Activated effector memory CD4-positive, alpha-beta T cell treated with Interleukin-2 at 50 U/mL for 16 hours (primary cell): ENCODE measurements at regions not wholly inside any gene's neighbourhood (a gene's known extent, or its start where the extent isn't known, plus 50 kb on each side); places are given as distances from the start of the nearest gene placed in this dataset.

Experiments used
- DNase-seq: peaks from one replicate; pipeline ENCODE4 v3.0.0-alpha.2; 2020

DNA sequence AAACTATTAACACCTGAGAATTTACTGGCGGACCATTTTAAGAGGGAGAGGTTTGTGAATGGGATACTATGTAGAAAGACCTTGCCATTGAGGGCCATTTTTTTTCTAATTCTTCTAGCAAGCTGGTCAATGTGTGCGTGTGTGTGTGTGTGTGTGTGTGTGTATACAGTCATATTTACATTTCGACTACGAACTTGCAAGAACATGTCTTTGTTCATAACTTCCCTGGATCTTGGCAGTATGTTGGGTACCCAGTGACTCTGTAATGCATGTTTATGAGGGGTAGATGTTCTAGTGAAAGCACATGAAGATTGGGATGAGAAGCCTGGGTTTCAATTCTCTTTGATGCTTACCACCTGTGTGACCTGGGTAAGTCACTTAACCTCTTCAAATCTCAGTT is 133.6 kb downstream of the UBE2E3 start:
- no peak for DNase-seq

- no peak for DNase-seq
These were observed 135.9 kb downstream of the UBE2E3 start for GRCh38 chr2:181116261-181116660.

GRCh38 chr2:181117206-181117925 is 137.0 kb downstream of the UBE2E3 start:
- DNase-seq: no peak

DNA sequence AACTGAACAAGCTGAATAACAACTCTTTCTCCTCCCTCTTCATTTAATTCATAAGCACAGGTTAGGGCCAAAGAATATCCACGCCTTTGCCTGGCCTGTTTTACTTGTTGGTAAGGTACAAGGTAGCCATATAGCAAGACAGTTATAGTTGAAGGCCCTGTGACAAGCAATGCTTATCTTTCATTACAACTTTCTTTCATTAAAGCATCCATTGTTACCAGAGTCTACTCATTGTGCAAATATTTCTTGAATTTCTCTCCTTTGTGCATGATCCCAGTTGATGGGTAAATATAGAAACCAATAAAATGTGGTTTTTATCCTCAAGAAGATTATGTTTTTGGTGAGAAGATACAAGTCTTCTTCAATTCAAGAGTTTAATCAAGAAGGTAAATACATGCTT is 140.2 kb downstream of the UBE2E3 start:
- DNase-seq: no peak

DNA sequence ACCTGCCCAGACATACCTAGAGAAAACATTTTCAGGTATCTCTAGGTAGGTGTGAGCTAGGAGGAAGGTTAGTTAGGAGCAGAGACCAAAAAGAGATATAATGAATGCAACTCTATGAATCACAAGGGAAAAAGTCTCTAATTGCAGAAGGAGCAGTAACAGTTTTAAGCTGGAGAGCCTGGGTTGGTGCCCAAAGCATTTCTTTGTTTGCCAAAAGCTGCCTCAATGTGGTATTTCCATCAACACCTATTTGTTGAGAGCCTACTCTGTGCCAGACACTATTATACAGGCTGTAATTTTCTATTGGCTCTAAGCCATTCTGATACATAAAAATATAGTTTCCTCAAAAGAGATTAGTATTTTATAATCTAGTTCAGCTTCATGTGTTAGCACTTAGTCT is 141.6 kb downstream of the UBE2E3 start:
- DNase-seq: no peak

GRCh38 chr2:181122601-181123000 is 142.2 kb downstream of the UBE2E3 start:
- DNase-seq: no peak

DNA sequence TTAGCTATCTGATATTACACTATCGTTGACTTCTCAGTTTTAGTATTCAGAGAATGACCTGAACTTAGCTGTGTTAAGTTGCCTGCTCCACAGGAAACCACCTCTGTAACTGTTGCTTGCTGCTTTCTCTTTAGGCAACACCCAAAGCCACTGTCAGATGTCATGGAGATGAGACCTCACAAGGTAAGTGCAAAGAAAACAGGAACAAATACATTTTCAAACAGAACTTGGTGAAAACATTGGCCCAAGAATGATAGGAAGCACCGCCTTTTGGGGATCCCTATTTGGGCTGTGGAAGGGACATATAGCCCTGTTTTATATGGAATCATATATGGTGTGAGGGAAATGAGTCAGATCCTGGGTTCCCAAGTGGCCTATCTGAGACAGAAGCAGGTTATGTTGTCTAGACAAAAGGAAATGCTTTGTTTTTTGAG is 143.4 kb downstream of the UBE2E3 start:
- peak; percentile 30 for DNase-seq

DNA sequence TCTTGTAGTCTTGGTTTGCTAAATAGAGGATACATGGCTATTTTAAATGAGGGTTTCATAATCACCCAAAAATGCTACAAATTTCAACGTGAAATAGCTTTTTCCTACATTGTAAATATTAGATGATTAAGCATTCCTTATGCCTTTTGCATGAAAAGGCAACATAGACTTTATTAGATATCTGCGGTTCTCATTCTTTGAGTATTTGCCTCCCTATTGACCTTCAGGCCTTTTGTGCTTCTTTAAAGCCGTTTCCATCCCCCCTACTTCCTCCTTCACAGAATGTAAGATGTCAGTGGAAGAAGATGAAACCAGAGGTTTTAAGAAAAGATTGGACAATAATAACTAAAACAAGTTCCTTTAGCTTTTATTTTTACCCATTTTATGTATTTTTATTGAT is 144.1 kb downstream of the UBE2E3 start:
- DNase-seq: no peak

- DNase-seq: no peak
These were observed 145.0 kb downstream of the UBE2E3 start for GRCh38 chr2:181125359-181125758.

DNA sequence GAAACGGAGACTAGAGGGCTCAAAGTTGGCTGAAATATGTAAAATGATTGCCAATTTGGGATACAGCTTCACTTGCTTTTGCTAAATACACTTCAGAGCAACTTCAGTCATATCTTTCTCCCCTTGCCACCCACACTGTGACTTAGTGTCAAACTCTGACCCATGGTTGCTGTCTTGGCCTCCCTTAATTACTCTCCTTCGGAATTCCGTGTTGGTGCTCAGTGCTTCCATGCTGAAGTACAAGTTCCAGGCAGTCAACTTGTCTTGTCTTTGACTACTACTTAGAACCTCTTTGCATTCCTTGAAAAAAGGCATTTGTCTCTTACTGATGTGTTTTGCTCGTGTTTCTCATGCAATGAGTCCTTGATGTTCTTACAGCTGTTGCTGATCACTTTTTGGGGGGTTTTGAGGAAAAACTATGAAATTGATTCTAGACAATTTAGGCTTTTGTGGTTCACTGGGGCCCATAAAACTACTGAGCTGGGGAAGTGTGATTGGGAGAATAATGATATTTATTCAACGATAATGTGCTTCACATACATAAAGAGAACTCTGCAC is 146.0 kb downstream of the UBE2E3 start:
- DNase-seq: no peak

DNA sequence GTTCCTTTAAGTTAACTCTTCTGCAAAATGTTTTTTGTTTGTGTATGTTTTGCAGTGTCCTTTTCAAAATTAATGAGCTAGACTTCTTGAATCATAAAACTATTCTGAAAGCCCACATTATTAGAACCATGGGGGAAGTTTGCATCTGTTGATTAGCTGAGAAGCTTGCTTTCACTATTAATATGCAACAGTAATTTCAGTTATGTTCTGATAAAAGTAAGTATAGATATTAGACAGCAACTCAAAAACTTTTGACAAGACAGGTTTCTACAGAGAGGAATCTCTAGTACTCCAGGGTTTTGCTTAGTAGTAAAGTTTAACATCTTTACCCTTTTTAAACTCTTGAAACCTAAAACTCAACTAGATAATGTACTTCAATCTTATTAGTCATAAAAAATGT is 147.8 kb downstream of the UBE2E3 start:
- DNase-seq: no peak

GRCh38 chr2:181129364-181130056 is 149.1 kb downstream of the UBE2E3 start:
- no peak for DNase-seq

DNA sequence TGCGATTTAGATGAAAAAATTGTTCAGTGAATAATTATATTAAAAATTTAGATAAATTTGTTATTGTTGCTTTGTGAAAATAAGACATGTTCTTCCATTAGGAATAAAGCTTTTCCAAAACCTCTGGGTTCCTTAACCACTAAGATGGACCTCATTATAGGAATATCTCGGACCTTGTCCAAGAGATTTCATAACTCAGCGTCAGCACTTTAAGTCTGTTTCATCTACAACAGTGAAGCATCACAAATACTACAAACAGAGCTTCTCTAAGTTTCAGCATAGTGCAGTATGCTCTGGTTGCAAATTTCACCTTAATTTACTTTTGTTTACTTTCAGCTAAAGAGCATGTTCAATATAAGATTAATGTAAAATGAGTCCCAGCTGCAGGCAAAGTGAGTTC is 150.3 kb downstream of the UBE2E3 start:
- no peak for DNase-seq

DNA sequence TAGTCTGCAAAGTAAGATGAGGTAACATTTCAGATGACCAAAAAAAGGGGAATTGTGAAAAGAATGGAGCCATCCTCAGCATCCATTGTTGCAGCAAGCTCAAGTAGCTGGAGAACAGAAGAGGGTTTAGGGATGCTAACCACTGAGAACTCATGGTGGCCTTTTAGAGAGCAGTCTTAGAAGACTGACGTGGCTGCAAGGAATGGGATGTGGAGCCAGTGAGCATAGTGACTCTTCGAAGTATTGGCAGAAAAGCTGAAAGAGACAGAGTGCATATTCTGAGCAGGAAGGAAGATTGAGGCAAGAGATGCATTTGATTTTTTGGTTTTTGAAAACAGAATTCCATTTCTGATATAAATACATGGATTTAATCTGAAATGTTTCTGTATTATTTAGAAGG is 151.2 kb downstream of the UBE2E3 start:
- no peak for DNase-seq

DNA sequence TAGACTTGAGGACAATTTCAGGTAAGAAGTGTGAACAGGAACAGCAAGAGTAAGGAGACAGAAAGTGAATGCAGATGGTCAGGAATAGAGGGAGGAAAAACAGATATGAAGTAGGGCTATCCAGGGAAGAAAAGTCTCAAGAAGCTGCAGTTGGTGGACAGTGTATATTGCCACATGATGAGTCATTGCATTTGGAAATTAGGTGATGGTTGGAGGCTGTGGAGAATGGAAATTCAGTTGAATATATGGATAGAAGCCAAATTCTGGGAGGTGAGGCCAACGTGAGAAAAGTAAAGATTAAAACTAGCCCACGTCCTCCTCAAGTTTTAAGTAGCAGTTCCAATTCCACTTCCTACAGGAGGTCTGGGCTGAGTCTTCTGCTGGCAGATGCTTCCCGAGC is 158.4 kb downstream of the UBE2E3 start:
- no peak for DNase-seq

DNA sequence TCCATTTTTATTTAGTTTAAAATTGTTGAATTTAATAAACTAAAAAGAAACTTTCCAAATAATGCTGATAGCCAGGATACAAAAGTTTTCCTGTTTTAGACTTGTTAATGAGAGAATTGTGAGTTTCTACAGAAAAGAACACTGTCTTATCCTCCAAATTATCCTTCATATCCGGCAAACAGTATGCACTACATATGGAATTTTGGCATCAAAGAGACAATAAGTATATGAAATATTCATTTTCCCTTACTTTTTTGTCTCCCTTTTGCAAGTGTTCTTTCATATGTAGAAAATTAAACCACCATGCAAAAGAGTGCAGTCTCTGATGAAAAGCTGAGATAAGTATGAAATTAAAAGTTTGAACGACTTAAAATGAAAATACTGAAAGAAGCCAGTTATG is 159.4 kb downstream of the UBE2E3 start:
- no peak for DNase-seq

DNA sequence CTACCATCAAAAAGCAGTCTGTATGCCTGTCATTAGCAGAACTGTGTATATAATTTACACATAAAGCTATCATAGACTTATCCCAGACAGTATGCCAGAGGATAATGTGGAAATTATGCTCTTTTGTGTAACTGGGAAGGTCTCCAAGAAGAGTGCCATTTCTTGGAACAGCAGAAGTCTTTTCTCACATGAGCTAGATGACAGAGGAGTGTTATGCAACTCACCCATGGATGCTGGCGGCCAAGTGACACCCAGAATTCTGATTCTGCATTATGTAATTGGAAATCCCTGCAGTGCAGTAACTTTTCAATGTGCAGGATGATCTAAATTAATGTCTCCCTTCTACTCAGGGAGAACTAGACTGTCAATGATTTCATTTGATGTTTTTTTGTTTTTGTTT is 160.0 kb downstream of the UBE2E3 start:
- no peak for DNase-seq

GRCh38 chr2:181140928-181141327 is 160.5 kb downstream of the UBE2E3 start:
- DNase-seq: no peak

GRCh38 chr2:181141676-181142075 is 161.3 kb downstream of the UBE2E3 start:
- no peak for DNase-seq

DNA sequence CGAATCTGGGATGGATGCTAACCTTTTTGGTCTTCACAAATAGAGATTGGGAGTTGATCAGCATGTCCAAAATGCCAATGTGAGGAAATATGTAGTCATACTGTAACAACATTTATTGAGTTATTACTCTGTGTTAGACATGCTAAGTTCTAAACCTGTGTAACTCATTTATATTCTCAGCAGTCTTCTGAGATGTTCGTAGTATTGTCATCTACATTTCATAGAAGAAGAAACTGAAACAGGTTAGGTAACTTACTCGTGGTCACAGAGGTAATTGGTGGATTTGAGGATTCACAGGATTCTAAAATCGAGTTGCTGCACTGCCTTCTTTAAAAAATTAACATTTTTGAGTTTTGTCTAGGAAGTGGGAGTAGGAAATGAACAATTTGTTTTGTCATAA is 162.1 kb downstream of the UBE2E3 start:
- DNase-seq: no peak

DNA sequence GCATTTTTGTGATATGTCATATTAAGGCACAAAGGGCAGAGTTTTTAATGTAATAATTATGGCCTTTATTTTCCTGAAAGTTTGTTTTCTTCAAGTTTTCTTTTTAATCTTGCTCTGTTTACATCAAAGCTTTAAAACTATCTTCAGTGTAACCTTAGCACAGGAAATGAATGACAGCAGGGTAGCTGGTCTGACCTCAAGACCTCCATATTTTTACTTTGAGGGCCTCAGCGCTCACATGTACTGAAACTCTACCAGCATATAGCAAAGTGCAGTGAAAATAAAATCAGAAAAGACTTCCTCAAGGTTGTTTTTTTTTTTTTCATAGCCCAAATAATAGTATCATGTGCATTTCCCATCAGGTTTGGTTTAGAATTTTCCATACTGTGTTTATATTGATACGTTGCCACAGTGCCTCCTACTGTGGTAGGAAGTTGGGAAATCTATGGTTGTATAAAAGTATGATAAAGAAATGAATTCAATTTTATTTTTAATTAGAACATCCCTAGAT is 163.4 kb downstream of the UBE2E3 start:
- no peak for DNase-seq

DNA sequence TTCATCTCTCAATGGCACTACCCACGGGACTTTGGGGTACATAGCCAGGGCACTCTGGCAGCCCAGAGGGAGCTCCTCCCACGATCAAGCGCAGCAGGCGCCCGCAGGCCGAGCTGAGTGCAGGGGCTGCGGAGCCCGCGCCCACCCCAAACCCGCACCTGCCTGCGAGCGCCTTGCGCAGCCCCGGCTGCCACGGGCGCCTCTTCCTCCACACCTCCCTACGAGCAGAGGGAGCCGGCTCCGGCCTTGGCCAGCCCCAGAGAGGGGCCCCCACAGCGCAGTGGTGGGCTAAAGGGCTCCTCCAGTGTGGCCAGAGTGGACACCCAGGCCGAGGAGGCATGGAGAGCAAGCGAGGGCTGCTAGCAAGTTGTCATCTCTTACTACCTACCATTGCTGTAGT is 165.2 kb downstream of the UBE2E3 start:
- DNase-seq: no peak

GRCh38 chr2:181146171-181146570 is 165.8 kb downstream of the UBE2E3 start:
- no peak for DNase-seq

DNA sequence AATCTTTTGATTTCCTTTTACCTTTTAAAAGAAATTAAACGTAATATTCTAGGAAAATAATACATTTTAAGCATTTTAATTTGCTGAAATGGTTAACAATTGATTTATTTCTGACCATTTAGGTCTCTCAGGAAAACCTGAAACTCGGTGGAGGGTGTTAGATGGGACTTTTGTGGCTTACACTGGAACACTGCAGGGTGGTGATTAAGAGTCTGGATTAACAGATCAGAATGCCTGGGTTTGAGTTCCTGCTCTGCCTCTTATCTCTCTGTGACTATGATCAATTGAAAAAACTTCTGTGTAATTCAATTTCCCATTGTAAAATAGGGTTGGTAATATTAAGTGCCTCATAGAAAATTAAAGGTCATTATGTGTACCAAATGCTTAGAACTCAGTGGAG is 168.7 kb downstream of the UBE2E3 start:
- DNase-seq: no peak
